HG03139 (cell line): ENCODE measurements at regions not wholly inside any gene's neighbourhood (a gene's known extent, or its start where the extent isn't known, plus 50 kb on each side); places are given as distances from the start of the nearest gene placed in this dataset.
"Not testable (repeated sequence)": the region's sequence is repeated elsewhere in the genome, so short reads cannot be mapped to it uniquely, and the experiment has no call there.

Experiments
- ATAC-seq: cut with Tn5 transposase; IDR thresholded peaks from one replicate; pipeline ENCODE4 v1.9.1; 2021; ENCODE audit not compliant: unreplicated experiment

GRCh38 chr9:95788021-95788420 is 87.5 kb upstream of the ERCC6L2 start:
- no peak for ATAC-seq

GRCh38 chr9:95785209-95785608 is 90.3 kb upstream of the ERCC6L2 start:
- ATAC-seq = no peak

DNA sequence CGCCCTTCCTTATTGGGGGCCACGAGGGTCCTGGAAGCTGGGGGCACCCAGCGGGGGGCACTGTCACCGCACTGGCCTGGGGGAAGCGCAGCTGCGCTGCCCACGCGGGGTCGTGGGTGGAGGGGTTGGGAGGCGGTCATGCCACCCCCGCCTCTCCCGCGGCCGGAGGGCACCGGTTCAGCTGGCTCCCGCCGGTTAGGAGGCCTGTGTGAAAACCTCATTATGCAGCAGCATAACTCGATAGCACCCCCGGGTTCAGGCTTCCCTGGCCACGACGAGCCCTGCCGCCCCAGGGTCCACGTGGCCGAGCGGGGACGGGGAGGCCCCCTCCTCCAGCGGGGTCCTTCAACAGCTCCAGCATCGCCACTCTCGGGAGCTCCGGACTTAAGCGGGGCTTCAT is 91.2 kb upstream of the ERCC6L2 start:
- ATAC-seq = no peak

DNA sequence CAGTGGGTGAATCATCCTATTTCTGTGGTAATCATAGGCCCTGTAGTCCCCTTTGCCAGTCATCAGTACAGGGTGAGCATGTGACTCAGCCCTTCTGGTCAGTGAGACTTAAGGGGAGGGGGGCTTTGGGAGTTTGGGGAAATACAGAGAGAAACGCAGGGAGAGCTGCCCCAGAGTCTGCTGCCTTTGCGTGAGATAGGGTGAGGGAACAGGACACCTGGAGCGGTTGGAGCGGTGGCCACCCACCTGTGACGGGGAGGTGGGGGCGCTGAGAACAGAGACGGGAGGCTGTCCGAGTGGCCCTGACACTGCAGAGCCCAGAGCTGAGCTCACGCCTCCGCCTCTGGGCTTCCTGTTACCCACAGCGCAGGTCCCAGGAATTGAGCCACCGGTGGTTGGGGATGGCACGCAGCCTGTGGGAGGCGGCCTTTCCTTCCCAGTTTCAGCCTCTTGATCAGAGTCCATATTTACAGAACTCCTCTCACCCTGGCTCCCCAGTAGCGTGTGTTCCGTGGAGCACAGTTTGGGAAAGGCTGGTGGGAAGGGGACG is 92.0 kb upstream of the ERCC6L2 start:
- ATAC-seq = no peak

GRCh38 chr9:95780751-95781150 is 94.7 kb upstream of the ERCC6L2 start:
- no peak for ATAC-seq

DNA sequence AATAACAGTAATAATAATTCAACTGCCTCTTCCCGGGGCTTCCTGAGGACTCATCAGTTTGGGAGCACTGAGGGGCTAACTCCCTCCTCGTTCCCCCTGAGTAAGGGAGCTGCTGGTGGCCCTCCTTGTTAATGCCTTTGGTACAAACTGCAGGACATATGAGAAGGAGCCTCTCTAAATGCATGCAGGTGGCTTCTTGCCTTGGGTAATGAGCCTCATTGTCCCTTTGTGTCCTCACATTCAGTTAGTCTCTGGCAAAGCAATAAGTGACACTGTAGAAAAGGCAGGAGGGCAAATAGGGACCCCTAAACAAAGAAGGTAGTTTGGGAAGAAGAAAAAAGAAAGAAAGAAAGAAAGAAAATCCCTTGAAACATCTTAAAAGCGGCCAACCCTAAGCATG is 95.4 kb upstream of the ERCC6L2 start:
- no peak for ATAC-seq

DNA sequence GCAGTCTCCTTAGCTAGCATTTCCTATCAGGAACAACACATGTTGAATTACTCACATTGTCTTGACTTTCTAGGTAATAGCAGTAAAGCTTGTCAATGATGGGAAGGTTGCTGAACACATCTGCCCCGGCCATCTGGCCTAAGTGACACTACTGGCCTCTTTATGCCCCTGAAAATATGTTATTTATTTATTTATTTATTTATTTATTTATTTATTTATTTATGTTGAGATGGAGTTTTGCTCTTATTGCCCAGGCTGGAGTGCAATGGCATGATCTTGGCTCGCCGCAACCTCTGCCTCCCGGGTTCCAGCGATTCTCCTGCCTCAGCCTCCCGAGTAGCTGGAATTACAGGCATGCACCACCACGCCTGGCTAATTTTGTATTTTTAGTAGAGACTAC is 95.9 kb upstream of the ERCC6L2 start:
- ATAC-seq = not testable (repeated sequence)

- no peak for ATAC-seq
These were observed 96.5 kb upstream of the ERCC6L2 start for GRCh38 chr9:95778957-95779356.

- ATAC-seq = no peak
These were observed 98.4 kb upstream of the ERCC6L2 start for GRCh38 chr9:95777136-95777535.

GRCh38 chr9:95776176-95776575 is 99.3 kb upstream of the ERCC6L2 start:
- ATAC-seq = no peak

GRCh38 chr9:95775191-95775590 is 100.3 kb upstream of the ERCC6L2 start:
- ATAC-seq = no peak

DNA sequence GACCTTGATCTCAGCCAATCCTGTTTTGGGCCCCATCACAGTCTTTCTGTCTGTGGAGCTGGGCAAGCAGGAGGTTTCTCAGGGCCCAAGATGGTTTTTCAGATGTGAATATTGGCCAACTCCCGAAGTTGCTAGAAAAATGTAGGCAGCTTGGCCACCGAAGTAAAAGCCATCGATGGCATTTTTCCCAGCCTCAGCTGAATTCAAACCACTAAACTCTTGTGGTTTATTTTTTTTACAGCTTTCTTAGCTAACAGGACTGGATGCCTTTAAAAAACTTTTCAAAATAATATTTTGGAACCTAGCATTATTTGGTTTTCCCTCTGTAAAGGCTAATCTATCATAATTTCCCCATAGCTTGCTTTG is 102.5 kb upstream of the ERCC6L2 start:
- ATAC-seq = no peak

- no peak for ATAC-seq
These were observed 103.0 kb upstream of the ERCC6L2 start for GRCh38 chr9:95772320-95773052.

DNA sequence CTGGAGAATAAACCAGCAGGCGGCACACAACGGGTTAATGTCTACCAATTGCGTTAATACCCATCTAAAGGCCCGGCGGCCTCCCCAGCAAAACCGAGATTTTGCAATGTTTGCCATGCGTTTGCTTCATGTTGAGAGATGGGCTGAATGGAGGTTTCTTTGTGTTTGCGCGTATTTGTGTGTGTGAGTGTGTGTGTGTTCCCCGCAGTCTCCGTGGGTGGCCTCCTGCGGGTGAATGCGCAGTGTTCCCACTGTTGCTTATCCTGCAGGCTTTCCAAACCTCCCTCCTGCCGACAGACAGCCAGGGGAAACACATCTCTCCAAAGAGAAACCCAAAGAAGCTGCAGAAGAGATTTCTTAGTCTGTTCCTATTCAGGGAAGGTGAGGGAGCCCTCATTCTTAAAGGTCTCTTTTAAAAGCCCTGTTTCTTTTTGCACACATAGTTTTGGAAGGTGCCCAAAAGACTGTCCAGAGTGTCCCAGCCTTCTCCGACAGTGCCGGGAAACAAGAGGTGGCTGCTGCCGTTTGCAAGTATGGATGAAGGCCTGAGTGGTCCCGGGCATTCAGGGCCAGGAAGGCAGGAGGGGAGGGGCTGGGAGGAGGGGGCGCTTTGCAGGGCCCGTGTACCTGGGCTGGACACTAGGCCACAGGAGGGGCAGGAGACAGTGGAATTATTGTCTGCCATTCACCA is 103.8 kb upstream of the ERCC6L2 start:
- no peak for ATAC-seq

GRCh38 chr9:95770653-95771131 is 104.8 kb upstream of the ERCC6L2 start:
- no peak for ATAC-seq

DNA sequence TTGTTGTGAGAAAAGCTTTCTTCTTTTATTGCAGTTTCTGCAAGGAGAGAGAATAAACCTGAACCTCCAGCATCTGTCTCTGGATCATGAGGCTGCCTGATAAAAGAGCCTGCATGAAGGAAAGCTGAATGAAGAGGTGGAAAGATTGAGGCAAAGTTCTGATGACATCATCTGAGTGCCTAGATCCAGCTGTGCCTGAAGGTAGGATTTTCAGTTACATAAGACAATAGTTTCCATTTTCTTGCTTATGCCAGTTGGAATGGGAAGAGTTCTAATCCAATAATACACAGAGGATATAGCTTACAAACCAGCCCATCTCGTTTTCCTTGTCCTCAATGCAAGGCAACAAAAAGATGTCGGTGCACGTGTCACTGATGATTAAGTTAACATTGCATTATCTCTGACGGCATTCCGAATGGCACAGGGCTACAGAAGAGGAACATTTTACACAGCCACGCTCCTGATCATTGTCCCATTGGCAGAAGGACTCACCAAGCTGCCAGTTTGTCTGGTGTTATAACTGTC is 105.5 kb upstream of the ERCC6L2 start:
- ATAC-seq = no peak

GRCh38 chr9:95769473-95769872 is 106.0 kb upstream of the ERCC6L2 start:
- ATAC-seq = no peak

GRCh38 chr9:95766906-95767305 is 108.6 kb upstream of the ERCC6L2 start:
- ATAC-seq = no peak

DNA sequence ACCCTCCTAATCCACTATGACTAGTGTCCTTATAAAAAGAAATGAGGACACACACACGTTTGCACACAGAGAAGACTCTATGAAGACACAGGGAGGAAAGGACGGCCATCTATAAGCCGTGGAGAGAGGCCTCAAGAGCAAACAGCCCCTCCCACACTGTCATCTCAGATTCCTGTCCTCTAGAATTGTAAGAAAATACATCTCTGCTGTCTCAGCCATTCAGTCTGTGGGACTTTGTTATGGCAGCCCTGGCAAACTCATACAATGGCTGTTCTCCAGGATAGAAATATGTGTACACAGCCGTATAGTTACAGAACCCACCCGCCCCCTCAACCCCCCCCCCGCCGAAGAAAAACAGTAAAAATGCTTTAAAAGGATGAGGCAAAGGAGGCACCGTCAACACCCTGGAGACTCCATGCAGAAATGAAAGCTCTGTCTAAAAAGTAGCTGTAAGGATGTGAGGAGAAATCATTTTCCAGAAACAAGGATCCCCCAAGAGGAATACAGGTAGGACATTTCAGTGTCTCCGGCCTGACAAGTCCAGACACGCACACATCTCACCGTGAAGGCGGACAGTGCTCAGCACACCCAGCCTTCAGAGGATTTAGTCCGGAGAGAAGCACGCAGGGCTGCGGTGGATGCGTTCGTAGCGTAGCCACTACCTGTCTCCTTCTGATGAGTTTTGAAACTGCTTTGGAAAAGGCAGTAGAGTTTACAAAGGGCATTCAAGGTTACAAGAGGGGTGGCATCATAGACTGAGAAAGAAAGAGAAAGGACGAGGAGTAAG is 110.8 kb upstream of the ERCC6L2 start:
- ATAC-seq = no peak

GRCh38 chr9:95763983-95764382 is 111.5 kb upstream of the ERCC6L2 start:
- no peak for ATAC-seq

DNA sequence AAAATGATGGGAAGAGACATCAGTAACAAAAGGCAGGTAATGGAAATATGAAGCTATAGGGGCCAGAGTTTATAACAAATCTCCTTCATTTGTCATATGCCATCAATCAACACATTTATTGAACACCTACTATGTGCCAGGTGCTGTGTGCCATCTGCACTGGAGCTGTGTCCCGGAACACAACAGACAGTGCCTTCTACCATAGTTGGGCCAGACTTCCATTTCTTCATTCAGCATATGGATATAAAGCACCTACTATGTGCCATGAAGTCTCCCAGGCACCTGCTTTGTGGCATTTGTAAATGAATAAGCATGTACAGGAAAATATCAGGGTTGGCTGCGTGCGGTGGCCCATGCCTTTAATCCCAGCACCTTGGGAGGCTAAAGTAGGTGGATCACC is 112.5 kb upstream of the ERCC6L2 start:
- no peak for ATAC-seq
